Right lobe of liver (tissue), 6 donors: ENCODE measurements at regions not wholly inside any gene's neighbourhood (a gene's known extent, or its start where the extent isn't known, plus 50 kb on each side); places are given as distances from the start of the nearest gene placed in this dataset.
"Not testable (repeated sequence)": the region's sequence is repeated elsewhere in the genome, so short reads cannot be mapped to it uniquely, and the experiment has no call there.

ENCODE experiments used
- ATAC-seq, 4 donors: fragments of 200-7000 bp; cut with Tn5 transposase; one replicate each; pipeline ENCODE4 v1.9.1; 2020; ENCODE audit warnings: mild to moderate bottlenecking in 4 of 4, moderate library complexity in 4 of 4
- DNase-seq, 3 donors: peaks; one replicate each; pipeline ENCODE4 v3.0.0-alpha.2; 2020
- H3K27ac ChIP-seq, 3 donors: fragments of 200-600 bp; one replicate each; pipeline ENCODE4 v1.8.0; 2022
- H3K27me3 ChIP-seq, 2 donors: fragments of 200-600 bp; one replicate each; pipeline ENCODE4 v1.8.0; 2022
- H3K36me3 ChIP-seq, 4 donors: fragments of 200-600 bp; sonication (generic) in 1 of 4; one replicate each; pipeline versions ENCODE4 v1.5.1 to v1.8.0; 2017 to 2022; ENCODE audit warnings: control low read depth in 1 of 4
- H3K4me1 ChIP-seq, 4 donors: fragments of 200-600 bp; sonication (generic) in 1 of 4; one replicate each; pipeline versions ENCODE4 v1.5.1 to v1.8.0; 2017 to 2022; ENCODE audit warnings: control low read depth in 1 of 4
- H3K4me3 ChIP-seq, 3 donors: fragments of 200-600 bp; one replicate each; pipeline ENCODE4 v1.8.0; 2022
- H3K9me3 ChIP-seq, 4 donors: fragments of 200-600 bp; sonication (generic) in 1 of 4; one replicate each; pipeline versions ENCODE4 v1.5.1 to v1.8.0; 2017 to 2022; ENCODE audit warnings: control low read depth in 1 of 4
- POLR2A ChIP-seq: fragments of 450-650 bp; IDR thresholded peaks from one replicate; pipeline ENCODE4 v1.6.1; 2017; ENCODE audit warnings: antibody characterized with exemption, mild to moderate bottlenecking
- WGBS: methylation state at CpG from one replicate; pipeline ENCODE4 v1.1.6; 2018; ENCODE audit warnings: low coverage, low lambda C conversion rate; ENCODE audit not compliant: insufficient coverage; ENCODE audit errors: missing lambda C conversion rate; 5-methylcytosine and 5-hydroxymethylcytosine counted together
- intact Hi-C, 2 donors: fragments of 100-400 bp; cut with DNase I; formaldehyde crosslinking; loops; one replicate each; pipeline versions ENCODE4 v1.11.2 to v1.14.1; 2022
- TF ChIP-seq, protein P1 (sequence below), 4 donors: fragments of 200-600 bp in 3 of 4; fragments of 450-650 bp in 1 of 4; IDR thresholded peaks; one replicate each; pipeline versions ENCODE4 v1.5.1 to v1.8.0; 2016 to 2022; ENCODE audit warnings: antibody characterized with exemption in 4 of 4, mild to moderate bottlenecking in 2 of 4
- donor health status: DM: no; HTN: yes; CAD: no.
- donor health status: DM: no; HTN: no; CAD: no.
- donor health status: DM: no; HTN: no; CAD: no.
- donor health status: DM: no; HTN: yes; CAD: no.
- donor health status: DM: no; HTN: yes; CAD: no.

DNA sequence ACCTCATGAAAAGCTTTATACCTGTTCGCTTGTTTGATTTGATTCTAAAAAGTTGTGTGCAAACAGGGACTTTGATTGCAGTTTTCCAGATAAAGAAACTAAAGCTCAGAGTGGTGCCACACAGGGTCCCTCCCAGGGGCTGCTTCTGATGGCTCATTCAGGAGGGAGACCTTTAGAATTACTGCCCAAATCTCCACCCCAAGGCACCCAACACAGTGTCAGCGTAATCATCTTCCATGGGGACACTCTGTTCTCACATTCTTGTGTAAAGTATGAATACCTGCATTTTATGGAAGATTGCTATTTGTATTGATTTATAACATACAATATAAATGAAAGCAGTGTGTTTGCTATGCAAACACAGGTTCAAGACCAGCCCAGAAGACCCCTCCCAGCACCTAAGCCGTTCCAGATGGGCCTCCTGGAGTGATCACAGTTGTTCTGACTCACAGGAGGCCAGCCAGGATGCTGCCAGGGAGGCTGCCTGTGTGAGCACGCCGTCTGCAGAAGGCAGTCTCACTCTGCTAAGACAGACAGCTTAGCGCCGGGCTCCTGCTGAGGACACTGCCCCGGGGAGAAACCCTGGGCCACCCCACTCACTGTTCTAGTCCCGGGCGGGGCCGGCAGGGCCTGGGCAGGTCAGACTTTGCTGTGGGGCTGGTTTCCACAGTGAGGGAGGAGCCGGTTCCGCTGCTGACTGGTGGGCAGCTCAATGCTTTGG, 185.6 kb downstream of the FAM43A start:
- no peak for TF ChIP-seq POLR2A
- Histone ChIP-seq H3K27me3 (no peaks in the 10 kb centered on the region), H3K4me1 (peaks cover 0 to 28% (median 13%) of the 10 kb centered on the region in 4 donors), H3K9me3 (no peaks in the 10 kb centered on the region), H3K36me3 (no peaks in the 10 kb centered on the region), H3K4me3 (no peak overlapping the region), H3K27ac (no peak overlapping the region)
- peak; percentile 47 to 55 (median 52) for ATAC-seq
- intact Hi-C loops = no loop called here
- 34% methylated on average over 5 of the region's 13 CpGs for WGBS
- DNase-seq = peak in 1 of 3 donors; percentile 41

DNA sequence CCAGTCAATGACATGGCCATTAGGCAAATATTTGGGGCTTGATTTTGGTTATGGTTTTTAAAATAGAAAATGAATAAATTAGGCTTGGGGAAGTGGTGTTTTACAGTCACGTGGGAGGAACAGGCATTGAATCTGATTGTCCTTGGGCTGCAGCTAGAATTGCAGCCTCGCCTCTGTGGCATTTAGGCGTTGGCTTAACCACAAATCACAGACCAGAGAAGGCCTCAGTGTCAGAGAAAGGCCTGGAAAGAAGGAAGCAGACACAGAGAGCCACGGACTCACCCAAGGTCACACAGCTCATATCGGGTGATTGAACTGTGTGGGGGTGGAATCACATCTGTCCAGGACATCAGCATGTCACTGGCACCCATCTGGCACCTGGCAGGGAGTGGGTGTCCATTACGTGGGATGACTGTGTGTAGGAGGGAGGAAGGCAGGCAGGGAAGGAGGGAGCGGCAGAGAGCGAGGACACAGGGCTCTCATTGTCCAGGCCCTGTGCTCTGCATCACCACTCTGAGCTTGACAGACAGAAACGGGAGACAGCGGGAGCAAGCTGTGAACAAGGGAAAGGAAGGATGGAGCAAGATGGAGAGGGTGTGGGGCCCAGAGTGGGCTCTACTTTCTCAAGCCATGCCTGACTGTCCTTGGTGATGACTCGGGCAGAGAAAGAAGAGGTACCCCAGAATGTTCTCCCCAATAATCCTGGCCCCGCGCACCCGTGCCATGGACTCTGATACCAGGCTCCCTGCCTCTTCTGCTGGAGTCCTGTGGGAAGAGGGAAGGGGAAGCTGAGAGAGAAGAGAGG, 186.4 kb downstream of the FAM43A start:
- DNase-seq (no peak), ATAC-seq (peak in 2 of 4 donors; percentile 3 to 10)
- no peak overlapping the region for H3K27ac ChIP-seq
- no peaks in the 10 kb centered on the region for H3K9me3 ChIP-seq
- H3K27me3 ChIP-seq = no peaks in the 10 kb centered on the region
- no peaks in the 10 kb centered on the region for H3K36me3 ChIP-seq
- H3K4me1 ChIP-seq = peaks cover 0 to 26% (median 11%) of the 10 kb centered on the region in 4 donors
- H3K4me3 ChIP-seq = no peak overlapping the region
- TF ChIP-seq POLR2A = no peak
- TF ChIP-seq, protein P1, sequence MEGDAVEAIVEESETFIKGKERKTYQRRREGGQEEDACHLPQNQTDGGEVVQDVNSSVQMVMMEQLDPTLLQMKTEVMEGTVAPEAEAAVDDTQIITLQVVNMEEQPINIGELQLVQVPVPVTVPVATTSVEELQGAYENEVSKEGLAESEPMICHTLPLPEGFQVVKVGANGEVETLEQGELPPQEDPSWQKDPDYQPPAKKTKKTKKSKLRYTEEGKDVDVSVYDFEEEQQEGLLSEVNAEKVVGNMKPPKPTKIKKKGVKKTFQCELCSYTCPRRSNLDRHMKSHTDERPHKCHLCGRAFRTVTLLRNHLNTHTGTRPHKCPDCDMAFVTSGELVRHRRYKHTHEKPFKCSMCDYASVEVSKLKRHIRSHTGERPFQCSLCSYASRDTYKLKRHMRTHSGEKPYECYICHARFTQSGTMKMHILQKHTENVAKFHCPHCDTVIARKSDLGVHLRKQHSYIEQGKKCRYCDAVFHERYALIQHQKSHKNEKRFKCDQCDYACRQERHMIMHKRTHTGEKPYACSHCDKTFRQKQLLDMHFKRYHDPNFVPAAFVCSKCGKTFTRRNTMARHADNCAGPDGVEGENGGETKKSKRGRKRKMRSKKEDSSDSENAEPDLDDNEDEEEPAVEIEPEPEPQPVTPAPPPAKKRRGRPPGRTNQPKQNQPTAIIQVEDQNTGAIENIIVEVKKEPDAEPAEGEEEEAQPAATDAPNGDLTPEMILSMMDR (IDR thresholded peaks at IDR 0.05) = no peak
- 77% methylated on average over 12 of the region's 14 CpGs for WGBS
- intact Hi-C loops = no loop called here

DNA sequence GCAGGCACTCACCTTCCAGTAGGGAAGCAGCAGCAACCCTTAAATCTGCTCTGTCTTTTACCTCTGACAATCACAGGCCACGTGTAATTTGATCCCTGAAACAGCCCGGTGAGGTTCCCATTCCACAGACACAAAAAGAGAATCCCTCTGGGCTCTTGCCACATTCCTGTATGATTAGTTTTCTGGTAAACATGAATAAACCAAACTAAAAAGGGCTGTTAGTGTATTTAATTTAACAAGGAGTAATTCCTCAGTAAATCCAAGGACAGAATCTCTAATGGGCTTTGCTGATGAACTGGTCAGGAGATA, 186.9 kb downstream of the FAM43A start:
- no peak for ATAC-seq

DNA sequence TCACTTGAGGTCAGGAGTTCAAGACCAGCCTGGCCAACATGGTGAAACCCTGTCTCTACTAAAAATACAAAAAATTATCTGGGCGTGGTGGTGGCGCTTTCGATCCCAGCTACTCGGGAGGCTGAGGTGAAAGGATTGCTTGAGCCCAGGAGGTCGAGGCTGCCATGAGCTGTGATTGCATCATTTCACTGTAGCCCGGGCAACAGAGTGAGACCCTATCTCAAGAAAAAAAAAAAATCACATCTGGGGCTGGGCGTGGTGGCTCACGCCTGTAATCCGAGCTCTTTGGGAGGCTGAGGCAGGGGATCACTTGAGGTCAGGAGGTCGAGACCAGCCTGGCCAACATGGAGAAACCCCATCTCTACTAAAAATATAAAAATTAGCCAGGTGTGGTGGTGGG, 187.8 kb downstream of the FAM43A start:
- H3K27ac ChIP-seq, intact Hi-C loops, H3K36me3 ChIP-seq, DNase-seq, ATAC-seq, H3K9me3 ChIP-seq, H3K4me3 ChIP-seq, H3K27me3 ChIP-seq: not testable (repeated sequence)
- WGBS = 95% methylated on average over 10 of the region's 10 CpGs
- peaks cover 0 to 19% (median 7%) of the 10 kb centered on the region in 4 donors for H3K4me1 ChIP-seq

More for the DNA sequence above, 186.9 kb downstream of the FAM43A start:
- H3K27ac ChIP-seq = no peak overlapping the region
- no peak for DNase-seq
- H3K9me3 ChIP-seq = no peaks in the 10 kb centered on the region
- no peaks in the 10 kb centered on the region for H3K36me3 ChIP-seq
- no peak overlapping the region for H3K4me3 ChIP-seq
- intact Hi-C loops = no loop called here
- 23% methylated on average over 2 of the region's 2 CpGs for WGBS
- peaks cover 0 to 21% (median 8%) of the 10 kb centered on the region in 4 donors for H3K4me1 ChIP-seq
- TF ChIP-seq POLR2A = no peak
- TF ChIP-seq, protein P1 (IDR thresholded peaks at IDR 0.05) = no peak
- no peaks in the 10 kb centered on the region for H3K27me3 ChIP-seq

DNA sequence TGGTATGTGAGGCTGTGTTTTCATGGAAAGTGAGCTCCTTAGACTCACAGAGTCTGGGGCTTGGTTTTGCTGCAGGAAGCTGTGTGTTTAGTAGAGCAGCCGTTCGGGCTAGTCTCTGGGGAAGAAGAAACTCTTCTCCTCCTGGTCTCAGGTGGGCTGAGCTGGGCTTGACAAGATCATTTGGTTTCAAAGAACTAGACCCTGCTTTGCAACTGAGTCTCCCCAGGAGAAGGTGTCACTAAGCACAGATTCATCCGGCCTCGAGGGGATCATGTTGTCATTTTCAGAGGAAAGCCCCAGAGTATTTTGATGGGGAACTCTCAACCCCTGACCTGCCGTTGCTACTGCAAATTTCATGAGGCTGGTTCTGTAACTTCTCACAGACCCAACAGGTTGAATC, 188.5 kb downstream of the FAM43A start:
- no CpG with 5 or more reads among the region's 5 CpGs for WGBS

More for the DNA sequence above, 188.5 kb downstream of the FAM43A start:
- no peaks in the 10 kb centered on the region for H3K36me3 ChIP-seq
- intact Hi-C loops = no loop called here
- H3K27me3 ChIP-seq = no peaks in the 10 kb centered on the region
- TF ChIP-seq, protein P1 (IDR thresholded peaks at IDR 0.05) = no peak
- no peak for TF ChIP-seq POLR2A
- H3K27ac ChIP-seq = no peak overlapping the region
- H3K4me3 ChIP-seq = no peak overlapping the region
- ATAC-seq (no peak), DNase-seq (no peak)
- H3K9me3 ChIP-seq = no peaks in the 10 kb centered on the region
- peaks cover 0 to 19% (median 7%) of the 10 kb centered on the region in 4 donors for H3K4me1 ChIP-seq
